ENCODE measurements at regions not wholly inside any gene's neighbourhood (a gene's known extent, or its start where the extent isn't known, plus 50 kb on each side); places are given as distances from the start of the nearest gene placed in this dataset.

DNA sequence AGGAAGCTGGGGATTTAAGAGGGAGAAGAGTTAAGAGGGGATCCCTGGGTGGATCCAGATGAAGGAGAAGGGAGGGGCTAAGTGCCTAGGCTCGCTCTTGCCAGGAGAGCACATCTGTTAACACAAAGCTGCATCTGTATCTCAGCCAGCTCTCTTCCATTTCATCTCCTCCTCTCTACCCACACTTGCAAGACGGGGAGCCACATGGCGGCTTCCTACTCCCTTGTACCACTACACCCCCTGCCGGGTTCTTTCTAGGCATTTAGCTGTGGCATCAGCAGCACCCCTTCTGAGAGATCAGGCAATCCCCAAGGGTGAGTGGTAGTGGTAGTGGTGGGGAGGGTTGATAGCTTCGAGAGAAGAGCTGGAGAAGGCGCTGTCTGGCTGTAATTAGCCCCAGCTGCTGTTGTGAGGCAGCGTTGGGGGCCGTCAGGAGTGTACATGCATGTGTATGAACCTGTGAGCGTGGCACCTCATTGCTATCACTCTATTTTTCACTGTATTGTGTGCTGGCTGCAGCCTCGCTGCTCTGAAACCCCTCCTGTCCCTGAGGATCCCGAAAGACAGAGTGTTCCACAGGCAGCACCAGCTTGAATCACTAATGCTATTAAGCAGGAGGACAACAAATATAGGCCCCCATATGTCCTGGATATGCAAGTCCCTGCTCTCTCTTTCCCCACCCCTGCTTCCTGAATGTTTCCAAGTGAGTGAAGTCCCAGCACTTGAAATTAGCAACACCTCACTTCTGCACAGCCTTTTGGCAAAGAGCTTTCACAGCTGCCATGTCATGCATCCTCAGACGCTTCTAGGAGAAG, 73.7 kb downstream of the RTL9 start:
- DNase-seq = no peak

DNA sequence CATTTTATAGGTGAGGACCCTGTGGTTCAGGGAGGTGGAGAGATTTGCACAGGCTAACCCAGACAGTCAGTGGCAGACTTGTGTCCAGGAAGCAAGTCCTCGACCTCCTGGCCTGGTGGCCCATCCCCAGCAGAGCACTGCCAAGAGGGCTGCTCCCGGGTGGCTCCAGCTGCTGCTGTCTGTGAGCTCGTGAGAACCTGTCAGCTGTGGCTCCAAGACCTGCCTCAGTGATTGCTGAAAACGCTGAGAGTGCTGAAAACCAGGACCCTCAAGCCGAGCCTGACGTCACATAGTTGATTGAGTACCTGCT, 74.2 kb downstream of the RTL9 start:
- no peak for DNase-seq

DNA sequence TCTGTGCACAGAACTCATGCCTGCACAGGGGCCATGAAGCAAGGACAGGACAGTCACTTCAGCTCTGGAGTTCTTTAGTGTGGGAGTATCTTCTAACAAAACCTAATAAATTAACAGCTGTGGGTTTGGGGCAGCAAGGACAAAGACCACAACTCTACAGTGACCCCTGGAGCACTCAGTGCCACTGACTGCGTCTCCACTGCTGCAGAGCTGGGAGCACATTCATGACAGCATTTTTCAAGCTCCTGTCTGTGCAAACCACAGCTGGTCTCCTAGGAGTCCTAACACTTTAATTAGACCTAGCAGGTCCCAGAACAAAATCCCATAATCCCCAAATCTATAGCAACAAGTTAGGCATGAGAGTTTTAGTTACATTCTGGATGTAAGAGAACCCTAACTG, 76.5 kb downstream of the RTL9 start:
- DNase-seq = no peak

DNA sequence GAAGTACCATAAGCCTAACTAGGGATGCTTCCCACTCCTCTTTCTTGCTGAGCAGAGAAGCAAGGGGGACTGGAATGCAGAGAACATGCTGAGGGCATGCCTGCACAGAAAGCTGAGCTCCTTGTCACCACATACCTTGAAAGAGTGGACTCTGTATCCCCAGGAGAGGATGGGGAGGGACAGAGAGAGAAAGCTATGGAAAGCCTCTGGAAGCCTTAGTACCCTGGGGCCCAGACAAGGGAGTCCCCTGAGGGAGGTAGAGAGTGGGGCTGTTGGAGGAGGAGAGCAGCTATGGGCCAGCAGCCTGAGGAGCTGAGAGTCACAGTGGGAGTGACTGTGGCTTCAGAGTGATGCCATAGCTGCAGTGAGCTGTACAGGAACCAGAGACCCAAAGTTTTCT, 77.9 kb downstream of the RTL9 start:
- DNase-seq = no peak

DNA sequence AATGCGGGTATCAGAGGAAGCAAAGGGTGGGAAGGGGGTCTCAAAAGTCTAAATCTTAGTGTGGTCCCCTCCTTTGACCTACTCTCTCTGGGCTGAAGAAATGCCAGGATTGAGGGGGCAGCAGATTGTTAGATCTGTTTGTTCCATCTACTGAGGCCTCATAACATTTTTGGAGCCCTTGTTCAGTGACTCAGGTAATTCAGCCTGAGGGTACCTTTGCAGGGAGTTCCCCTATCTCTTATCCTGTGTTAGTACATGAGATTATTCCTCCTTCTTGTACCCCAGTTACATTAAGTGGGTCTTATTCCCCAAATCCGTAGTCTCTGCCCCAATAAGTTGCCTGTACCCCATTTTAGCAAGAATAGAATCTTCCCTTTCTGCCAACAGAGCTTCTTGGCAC, 79.0 kb downstream of the RTL9 start:
- no peak for DNase-seq

DNA sequence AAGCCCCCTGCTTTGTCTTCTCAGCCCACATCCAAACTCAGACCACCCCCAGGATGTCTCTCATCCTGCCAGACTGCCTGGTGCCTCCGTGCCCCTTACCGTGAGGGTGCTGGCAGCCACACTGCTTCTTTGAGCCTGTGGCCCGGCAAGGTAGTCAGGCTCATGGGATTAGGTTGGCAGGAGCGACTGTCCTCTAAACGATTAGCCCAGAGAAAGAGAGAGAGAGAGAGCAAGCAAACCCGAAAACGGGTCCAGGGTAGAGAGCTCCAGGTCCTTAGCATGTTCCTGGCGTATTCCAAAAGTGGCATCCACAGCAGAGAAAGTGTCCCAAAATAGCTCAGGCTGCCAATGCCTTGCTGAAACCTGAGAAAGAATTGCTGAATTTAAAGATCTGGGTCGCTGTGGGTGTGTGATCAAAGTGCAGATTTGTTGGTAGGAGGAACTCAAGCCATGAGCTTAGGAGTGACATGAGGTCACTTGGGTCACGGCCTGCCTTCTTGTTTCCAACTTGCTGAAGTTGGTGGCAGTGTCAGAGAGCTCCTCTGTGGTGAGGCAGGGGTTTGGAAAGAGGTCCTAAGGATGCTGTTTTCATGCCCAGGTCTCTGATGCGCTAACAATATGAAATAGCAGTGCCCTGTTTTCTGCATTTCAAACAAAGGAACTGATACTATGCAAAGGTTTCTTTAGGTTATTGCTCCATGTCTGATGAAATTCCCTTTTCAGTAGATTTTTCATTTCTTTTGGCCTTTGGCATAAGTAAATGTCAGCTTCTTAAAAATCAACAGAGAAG, 81.6 kb downstream of the RTL9 start:
- DNase-seq = no peak

DNA sequence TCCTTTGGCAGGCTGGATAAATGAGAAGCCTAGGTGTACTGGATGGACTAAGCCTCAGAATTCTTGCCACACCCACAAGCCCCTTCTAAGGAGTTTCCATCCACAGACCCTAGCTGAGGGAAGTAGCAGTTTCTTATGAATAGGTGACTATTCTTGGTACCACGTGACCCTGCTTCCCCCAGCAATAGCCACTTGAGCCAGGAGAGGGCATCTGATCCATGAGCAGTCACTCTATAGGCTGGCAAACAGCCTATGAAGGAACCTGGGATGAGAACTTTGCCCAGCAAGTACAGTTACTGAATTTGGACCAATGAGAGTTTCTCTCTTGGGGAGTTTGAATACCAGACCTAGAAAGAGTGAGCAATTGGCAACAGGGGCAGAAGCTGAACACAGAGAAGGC, 84.0 kb downstream of the RTL9 start:
- DNase-seq = no peak

DNA sequence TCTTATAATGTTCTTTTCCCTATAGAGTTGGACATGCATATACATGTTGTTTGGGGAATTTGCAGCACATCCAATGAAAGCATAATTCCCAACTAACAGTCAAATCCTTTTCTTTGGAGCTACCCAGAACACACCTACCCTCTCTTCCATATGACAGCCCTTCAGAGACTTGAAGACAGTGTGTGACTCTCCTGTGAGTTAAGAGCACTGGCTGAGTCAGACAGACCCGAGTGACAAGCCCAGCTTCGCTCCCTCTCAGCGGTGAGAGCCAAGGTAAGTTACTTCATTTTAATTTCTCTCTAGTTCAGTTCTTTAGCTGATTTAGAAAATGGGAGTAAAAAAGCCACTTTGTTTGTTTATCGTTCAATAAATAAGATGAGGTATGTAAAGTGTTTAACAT, 86.3 kb downstream of the RTL9 start:
- DNase-seq = no peak

DNA sequence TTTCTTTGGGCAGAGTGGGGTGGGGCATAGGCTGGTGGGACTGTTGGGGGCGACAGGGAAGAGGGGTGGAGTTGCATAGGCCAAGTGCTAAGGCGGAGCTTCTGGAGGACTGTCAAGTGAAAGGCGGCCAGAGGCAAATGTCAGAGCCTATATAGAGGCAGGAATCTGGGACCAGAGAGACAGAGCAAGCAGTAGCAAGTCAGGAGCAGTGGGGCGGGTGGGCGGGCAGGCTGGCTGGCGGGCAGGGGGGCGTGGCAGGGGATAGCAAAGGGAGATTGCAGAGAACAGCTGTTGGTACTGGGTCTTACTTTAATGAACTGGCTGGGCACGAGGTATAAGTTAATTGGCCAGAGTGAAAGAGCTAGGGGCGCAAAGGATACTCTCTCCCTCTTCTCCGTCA, 89.8 kb downstream of the RTL9 start:
- no peak for DNase-seq

DNA sequence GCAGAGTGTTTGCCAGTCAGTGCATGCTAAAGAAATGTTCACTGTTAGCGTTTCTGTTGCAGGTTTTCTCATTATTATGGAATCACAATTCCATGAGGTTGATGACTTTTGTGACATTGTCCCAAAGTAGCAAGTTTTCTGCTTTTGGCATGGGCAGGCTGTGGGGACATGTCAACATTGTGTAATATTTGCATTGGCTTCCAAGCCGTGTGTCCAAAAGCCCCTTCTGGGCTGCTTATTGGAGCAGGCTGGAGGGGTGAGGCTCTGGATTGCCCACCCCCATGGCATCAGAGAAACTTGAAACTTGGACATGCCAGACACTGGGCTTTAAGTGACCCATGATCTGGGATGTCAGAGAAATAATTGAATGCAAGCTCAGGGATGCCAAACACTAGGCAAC, 90.7 kb downstream of the RTL9 start:
- DNase-seq = no peak

DNA sequence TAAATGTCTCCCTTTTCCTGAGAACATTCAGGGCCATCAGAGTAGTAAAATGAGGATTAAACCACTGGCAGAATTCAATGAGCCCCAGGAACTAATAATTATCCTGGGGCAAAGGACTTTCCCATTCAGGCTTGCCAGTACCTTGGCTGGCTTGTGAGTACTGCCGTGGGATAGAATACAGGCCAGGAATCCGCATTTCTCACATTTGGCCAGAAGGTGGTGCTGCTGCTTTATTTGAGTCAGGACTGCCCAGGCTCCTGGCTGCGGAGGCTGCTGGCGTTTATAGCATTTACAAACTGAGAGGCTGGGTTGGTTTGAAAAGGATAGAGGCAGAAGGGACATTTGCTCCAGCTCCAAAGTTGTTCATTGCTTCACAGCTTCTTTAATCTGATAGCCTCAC, 91.4 kb downstream of the RTL9 start:
- DNase-seq = peak; percentile 48

DNA sequence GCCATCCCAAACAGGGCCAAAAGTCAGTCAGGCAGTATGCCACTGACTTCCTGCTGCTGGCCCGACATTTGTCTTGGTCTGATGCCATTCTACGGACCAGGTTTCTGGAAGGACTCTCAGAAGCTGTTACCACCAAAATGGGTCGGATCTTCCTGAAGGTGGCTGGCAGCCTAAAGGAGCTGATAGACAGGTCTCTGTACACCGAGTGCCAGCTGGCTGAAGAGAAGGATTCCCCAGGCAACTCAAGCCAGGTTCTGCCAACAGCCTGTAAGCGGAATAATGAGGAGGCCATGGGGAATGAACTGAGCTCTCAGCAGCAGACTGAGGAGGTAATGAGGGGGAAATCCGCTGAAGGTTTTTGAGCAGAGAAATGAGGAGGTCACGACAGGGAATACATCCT, 95.7 kb downstream of the RTL9 start:
- DNase-seq = no peak

DNA sequence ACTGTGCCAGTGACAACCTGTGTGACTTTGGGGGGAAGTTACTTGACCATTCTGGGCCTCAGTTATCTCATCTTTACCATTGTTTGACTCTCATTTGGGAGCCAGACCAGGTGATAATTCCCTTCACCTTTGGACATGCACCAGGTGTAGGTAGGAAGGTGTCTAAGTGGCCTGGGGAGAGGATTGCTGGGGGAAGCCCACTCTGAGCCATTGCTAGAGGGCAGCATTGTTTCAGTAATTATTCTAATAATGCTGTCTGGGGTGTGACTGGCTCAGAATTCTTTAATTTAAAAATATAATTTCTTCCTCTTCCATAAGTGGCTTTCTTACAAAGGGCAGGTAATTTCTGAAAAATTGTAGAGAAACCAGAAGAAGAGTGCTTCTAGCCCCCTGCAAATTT, 104.3 kb downstream of the RTL9 start:
- no peak for DNase-seq

DNA sequence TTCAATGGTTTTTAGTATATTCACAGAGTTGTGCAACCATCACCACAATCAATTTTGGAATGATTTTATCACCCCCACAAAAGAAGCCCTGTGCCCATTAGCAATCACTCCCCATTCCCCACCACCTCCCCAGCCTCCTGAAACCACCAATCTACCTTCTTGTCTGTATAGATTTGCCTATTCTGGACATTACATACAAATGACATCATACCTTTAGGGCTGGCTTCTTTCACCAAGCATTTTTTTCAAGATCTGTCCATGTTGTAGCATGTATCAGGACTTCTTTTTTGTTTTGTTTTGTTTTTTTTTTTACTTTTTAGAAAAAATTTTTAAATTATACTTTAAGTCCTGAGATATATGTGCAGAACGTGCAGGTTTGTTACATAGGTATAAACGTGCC, 108.1 kb downstream of the RTL9 start:
- no peak for DNase-seq

DNA sequence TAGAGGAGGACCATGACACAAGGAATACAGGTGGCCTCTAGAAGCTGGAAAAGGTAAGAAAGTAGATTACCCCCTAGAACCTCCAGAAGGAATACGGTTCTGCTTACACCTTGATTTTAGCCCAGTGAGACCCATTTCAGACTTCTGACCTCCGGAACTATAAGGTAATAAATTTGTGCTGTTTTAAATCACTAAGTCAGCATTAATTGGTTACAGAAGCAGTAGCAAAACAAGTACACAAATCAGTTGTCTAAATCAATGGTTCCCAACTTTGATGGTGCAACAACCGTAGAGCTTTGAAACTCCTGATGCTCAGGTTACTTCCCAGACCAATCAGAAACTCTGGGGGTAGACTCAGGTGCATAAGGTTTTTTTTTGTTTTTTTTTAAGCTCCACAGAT, 113.6 kb downstream of the RTL9 start:
- DNase-seq = no peak

DNA sequence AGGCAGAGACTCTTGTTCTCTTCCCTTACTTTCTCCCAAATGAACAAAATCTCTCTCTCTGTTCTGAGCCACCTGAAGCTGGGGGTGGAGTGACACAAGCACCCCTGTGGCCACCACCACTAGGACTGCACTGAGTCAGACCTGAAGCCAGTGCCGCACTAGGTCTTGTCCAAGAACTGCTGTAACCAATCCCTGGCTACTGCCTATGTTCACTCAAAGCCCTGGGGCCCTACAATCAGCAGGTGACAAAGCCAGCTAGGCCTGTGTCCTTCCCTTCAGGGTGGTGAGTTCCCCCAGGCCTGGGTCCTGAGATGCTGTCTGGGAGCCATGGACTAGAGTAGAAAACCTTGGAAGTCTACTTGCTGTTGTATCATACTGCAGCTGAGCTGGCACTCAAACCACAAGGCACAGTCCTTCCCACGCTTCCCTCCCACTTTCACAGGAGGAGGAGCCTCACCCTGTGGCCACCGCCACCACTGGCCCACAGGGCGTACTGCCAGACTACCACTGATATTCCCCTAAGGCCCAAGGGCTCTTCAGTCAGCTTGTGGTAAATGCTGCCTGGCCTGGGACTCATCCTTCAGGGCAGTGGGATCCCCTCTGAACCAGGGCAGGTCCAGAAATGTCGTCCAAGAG, 119.1 kb downstream of the RTL9 start:
- no peak for DNase-seq

DNA sequence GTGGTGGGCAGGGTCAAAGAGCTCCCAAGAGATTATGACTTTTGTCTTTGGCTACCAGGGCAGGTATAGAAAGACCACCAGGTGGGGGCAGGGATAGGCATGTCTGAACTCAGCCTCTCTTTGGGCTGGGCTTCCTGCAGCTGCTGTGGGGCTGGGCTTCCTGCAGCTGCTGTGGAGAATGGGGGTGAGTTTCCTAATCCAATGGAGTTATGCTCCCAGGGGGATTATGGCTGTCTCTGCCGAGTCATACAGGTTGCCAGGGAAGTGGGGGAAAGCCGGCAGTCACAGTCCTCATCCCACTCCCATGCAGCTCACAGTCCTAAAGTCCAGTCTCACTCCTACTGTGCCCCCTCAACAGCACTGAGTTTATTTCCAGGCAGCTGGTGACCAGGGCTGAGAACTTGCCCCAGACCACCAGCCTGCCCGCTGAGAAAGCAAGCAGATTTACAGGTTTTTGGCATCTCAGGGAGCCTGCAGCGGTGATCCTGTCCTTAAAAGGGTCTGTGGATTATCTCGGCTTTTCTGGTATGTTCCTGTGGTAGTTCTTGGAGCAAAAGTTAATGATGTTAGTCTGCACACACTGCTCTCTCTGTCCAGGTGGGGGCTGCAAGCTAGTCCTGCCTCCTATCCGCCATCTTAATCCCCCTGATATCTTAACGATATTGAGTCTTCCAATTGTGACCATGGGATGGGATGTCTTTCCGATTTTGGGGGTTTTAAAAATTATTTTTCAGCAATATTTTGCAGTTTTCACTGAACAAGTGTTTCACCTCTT, 133.4 kb downstream of the RTL9 start:
- no peak for DNase-seq

DNA sequence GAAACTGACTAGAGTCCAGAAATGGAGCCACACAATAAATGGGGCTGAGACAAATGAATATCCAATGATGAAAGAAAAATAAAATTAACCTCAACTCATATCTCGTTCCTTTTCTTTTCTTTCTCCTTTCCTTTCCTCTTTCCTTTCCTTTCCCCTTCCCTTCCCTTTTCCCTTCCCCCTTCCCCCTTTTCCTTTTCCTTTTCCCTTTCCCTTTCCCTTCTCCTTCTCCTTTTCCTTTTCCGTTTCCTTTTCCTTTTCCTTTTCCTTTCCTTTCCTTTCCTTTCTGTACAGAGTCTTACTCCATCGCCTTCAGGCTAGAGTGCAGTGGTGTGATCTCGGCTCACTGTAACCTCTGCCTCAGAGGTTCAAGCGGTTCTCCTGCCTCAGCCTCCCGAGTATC, 146.3 kb downstream of the RTL9 start:
- DNase-seq = no peak

DNA sequence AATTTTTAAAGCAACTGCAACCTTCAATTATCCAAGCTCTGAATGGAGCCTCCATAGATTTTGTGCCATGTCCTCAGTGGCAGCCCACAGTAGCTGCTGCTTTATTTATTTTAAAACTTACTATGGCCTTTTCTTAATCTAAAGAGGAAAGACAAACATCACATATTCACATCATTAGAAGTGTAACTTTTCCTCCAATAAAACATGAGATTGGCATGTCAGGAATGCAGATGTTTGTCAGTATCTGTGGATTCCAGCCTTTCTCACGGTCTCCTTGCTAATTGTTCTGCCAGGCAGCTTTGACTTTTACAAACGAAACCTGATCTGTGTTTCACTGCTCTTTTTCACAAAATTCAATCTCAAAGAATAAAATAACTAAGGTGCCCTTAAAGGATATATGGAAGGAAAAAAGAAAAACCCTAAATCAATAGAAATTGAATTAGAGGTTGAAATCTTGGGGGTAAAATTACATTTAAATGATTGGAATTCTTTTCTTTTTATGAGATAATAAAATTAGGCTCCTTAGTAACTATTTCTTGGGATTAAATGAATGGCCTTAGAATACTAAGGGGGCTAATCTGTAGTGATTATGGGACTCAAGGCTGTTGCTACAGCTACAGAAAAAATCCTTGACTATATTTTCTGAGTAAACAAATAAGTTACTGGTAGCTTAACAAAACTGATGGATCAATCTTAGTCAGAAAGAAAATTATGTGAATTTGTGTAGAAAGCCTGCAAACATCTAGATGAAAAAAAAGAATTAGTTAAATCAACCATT, 151.3 kb downstream of the RTL9 start:
- no peak for DNase-seq

DNA sequence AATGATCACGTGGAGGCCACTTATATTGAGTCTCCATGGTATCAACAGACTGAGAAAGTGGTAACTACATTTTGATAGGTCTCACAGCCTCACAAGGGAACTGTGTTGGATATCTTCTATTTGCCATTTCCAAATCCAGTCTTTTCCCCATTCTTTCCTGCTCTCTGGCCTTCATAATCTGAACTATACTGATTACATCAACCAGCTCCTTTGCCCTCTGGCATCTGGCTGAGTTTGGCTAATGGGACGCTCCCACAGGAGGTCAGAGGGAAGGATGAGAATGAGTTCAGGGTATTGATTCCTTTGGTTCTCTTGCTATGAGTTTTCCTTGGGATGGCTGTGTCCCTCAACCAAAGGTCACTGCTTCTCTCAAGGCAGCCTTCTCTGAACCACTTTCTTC, 152.6 kb downstream of the RTL9 start:
- DNase-seq = no peak

DNA sequence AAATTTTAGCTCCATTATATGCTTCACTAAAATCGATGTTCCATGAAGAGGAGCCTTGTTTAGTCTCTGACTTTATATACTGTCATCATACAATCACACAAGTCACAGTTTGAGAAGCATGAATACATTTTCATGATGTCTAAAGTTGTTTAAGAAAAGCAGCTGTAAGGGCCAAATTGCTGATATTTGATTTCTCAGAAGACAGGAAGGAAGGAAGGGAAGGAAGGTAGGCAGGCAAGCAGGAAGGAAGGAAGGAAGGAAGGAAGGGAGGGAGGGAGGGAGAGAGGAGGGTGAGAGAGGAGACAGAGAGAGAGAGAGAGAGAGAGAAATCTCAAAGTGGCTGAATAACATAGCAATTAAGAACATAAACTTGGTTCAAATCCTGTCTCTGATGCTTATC, 153.7 kb downstream of the RTL9 start:
- DNase-seq = no peak

DNA sequence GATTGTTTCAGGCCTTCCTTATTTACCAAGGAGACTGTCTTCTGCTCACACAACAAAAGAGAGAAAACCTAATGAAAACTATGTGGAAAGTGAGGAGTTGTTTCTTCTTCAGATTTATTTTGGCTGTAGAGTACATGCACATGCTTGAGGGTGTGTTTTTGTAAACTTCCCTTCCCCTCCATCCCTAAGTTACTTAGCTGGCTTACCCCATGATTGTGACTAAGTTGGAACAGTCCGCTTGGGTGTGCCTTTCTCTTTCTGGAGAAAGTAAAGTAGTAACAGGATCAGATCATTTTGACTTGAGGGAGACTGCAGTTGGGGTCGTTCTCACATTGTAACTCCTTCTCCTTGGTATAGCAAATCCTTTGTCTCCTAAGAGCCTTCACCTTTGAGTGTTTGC, 155.9 kb downstream of the RTL9 start:
- DNase-seq = no peak

DNA sequence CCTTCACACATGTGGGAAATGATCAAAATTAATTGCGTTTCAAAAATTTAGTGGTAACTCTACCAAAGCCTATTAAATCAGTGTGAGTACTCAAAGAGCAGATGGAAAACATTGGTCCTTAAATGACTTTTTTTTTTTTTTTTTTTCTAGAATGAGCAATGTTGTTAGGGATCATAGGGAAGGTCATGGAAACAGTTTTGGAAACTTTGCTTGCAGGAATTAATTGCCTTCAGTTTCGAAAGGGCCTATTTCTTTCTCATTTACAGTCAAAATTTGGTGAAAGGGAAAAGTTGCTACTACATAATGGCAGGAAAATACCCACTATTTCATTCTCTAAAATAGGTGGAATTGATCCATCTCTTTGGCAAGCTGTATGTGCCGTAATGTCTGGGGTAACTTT, 160.9 kb downstream of the RTL9 start:
- no peak for DNase-seq

All from activated CD8-positive, alpha-beta memory T cell treated with anti-CD3 and anti-CD28 coated beads, Interleukin-2, amount 50 U/mL, for 4 hours (primary cell).